MG63 (cell line): ENCODE measurements at regions not wholly inside any gene's neighbourhood (a gene's known extent, or its start where the extent isn't known, plus 50 kb on each side); places are given as distances from the start of the nearest gene placed in this dataset.
"Not testable (repeated sequence)": the region's sequence is repeated elsewhere in the genome, so short reads cannot be mapped to it uniquely, and the experiment has no call there.

Source experiments
- DNase-seq: peaks from one replicate; pipeline ENCODE4 v3.0.0-alpha.2; 2020
- H3K27me3 ChIP-seq: fragments of 250-450 bp; sonication (Bioruptor Pico); 2 replicates; pipeline ENCODE4 v1.5.1; 2020; ENCODE audit warnings: mild to moderate bottlenecking, moderate library complexity
- H3K36me3 ChIP-seq: fragments of 250-450 bp; sonication (Bioruptor Pico); 2 replicates; pipeline ENCODE4 v1.5.1; 2020; ENCODE audit warnings: mild to moderate bottlenecking, moderate library complexity
- H3K4me3 ChIP-seq: fragments of 250-450 bp; sonication (Bioruptor Pico); 2 replicates; pipeline ENCODE4 v1.5.1; 2020; ENCODE audit warnings: mild to moderate bottlenecking, moderate library complexity
- H3K9me3 ChIP-seq: fragments of 250-450 bp; sonication (Bioruptor Pico); 2 replicates; pipeline ENCODE4 v1.5.1; 2020; ENCODE audit warnings: mild to moderate bottlenecking, moderate library complexity

DNA sequence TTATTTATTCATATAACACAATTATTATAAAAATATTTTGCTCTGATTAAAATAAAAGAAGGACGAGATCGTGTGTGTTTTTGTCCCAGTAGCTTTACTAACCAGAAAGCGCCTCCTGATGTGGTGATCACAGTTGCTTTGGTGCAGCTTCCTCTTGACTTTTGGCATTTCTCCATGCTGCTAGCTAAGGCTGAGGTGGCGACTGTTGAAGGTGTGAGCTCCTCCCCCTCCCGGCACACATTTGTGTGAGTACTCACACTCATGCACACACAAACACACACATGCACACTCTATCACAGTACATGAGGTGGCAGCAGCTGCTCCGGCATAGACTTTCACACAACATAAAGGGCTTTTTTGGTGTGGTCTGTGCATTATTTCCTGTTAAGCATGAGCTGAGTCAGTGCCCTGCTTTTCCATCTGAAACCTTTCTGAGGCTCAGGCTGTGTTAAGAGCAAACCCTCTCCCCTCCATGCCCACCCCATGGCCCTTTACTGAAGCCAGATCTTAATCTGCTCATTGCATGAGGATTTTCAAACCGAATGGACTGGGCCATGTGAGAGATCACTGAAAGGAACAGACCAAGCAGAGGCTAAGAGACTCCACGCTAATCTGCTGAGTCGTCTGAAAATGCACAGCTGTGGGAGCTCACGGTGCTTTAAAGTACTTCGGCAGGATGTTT lies 53.3 kb downstream of the FOXD4L1 start:
- H3K9me3 ChIP-seq, H3K36me3 ChIP-seq, H3K4me3 ChIP-seq, H3K27me3 ChIP-seq: not testable (repeated sequence)
- peak; percentile 16 for DNase-seq

DNA sequence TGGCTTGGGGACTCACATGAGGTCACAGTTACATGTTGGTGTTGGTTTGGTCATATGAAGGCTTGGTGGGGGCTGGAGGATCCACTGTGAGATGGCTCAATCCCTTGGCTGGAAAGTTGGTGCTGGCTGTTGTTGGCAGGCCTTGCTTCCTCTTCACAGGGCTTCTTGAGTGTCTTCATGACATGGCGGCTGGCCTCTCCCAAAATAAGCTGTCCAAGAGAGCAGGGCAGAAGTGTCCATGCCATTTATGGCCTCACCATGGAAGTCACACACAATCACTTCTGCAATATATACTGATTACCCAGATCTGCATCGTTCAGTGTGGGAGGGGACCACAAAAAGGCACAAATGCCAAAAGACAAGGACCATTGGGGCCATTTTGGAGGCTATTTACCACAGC lies 61.4 kb downstream of the FOXD4L1 start:
- not testable (repeated sequence) for H3K4me3 ChIP-seq, H3K9me3 ChIP-seq, H3K36me3 ChIP-seq, H3K27me3 ChIP-seq, DNase-seq

DNA sequence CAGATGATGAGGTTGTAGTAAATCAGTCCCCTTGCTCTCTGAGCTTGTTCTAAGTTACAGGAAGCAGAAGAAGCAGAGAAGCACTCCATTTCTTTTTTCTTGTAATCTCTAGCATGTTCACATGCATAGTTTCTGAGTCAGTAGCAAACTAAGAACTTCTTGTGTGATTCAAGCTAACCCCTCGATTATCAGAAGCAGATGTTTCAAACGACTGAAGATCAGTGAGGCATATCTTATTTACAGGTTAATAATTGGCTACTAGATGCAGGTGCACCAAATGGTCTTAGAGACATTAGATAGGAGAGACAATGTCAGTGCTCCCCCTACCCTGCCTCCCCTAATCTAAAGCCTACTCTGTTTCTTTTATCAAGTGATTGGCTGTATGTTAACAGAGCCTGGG lies 64.2 kb downstream of the FOXD4L1 start:
- not testable (repeated sequence) for H3K36me3 ChIP-seq, H3K9me3 ChIP-seq, DNase-seq, H3K27me3 ChIP-seq, H3K4me3 ChIP-seq

- not testable (repeated sequence) for H3K9me3 ChIP-seq, H3K4me3 ChIP-seq, H3K36me3 ChIP-seq, H3K27me3 ChIP-seq, DNase-seq
Observed at GRCh38 chr2:113566674-113567480, 60.2 kb upstream of the RABL2A start.

DNA sequence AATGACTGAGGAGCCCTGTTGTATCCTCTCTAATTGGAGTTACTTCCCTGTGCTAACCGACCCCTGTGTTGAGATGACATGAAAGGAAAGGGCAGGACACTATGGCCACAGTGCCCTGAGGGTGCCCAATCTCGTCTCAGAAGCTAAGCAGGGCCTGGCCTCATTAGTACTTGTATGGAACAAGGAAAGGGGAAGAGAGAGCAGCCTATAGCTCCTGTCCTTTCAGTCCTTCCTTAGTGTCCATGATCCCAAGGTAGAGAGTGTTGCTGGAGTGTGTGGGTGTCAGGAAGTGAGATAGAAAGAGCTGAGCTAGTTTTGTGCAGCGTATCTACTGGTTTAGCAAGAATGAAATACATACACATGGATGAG lies 59.6 kb upstream of the RABL2A start:
- not testable (repeated sequence) for DNase-seq, H3K9me3 ChIP-seq, H3K27me3 ChIP-seq, H3K36me3 ChIP-seq, H3K4me3 ChIP-seq

DNA sequence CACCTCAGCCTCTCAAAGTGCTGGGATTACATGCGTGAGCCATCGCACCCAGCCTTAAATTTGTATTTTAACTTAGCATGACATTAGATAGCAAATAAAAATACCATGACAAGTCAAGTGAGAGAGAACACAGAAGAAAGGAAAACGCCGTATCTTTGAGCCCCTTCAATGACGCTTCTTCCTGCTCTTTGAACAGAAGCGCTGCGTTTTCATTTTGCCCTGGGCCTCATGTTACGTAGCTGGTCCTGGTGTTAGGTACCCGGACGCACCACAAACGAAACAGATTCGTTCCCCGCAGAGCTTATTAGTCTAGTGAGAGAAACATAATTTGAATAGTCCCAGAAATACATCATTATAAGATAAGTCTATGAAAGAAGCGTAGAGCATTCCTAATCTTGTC lies 58.8 kb upstream of the RABL2A start:
- not testable (repeated sequence) for H3K36me3 ChIP-seq, H3K4me3 ChIP-seq, H3K27me3 ChIP-seq, H3K9me3 ChIP-seq, DNase-seq

- DNase-seq, H3K9me3 ChIP-seq, H3K4me3 ChIP-seq, H3K27me3 ChIP-seq, H3K36me3 ChIP-seq: not testable (repeated sequence)
Observed at GRCh38 chr2:113570082-113570481, 57.0 kb upstream of the RABL2A start.

DNA sequence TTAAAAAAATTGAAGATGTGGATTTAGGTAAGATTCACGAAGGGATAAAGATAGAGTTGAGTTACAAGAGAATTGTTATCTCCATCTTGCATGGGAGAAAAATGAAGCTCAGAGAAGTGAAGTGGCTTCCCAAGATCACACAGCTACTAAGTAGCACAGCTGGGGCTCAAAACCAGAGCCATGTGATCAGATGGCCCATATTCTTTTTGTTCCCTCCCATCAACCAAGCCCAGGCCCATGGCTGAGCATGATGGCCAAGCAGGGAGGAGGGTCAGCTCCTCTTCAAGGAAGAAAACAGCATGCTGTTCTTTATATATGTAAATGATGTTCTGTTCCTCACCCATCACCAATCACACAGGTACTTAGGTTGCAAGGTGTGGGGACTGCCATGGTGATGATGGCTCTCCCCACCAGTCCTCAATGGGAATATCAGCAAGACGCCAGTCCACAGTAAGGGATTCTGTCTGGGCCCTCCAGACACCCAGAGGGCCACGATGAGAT lies 56.5 kb upstream of the RABL2A start:
- not testable (repeated sequence) for H3K9me3 ChIP-seq, DNase-seq, H3K27me3 ChIP-seq, H3K36me3 ChIP-seq, H3K4me3 ChIP-seq

DNA sequence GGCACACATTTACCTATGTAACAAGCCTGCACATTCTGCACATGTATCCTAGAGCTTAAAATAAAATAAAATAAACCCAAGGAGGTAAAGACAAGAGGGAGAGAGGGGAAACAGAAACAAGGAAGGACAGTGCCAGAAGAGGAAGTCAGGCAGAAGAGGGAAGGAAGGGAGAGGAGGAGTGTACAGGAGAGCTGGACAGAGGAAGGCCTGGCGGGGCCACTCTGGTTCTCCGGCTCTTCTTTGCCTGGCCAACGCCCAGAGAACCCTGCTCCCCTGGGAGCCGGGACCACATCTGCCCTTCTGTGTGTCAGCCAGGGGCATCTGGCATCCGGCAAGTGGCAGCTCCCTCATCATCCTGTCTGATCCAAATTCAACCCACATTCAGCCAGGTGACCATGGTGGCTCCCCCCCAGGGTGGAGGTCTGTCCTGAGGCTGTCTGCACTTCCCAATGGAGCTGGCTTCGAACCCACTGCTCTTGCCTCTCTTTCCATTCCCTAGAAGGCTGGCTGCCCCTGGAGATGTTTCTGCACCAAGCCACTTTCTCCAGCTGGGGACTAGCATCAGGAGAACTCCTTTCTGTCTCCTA lies 55.5 kb upstream of the RABL2A start:
- not testable (repeated sequence) for DNase-seq, H3K27me3 ChIP-seq, H3K36me3 ChIP-seq, H3K9me3 ChIP-seq, H3K4me3 ChIP-seq

DNA sequence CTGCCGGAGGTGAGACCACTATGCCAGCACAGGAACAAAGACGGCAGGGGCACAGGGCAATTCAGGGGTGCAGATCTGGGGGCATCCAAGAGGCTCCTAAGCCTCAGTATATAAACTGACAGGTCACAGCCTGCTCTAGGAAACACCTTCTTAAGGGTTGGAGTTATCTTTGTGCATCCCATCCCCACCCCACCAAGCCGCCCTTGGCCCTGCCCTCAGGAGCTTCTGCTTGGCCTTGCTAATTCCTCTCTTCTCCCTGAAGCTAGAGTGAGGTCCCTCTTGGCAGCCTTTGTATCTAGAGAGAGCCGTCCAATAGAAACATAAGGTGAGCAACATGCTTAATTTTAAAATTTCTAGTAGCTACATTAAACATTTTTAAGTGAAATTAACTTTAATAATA lies 51.3 kb upstream of the RABL2A start:
- H3K9me3 ChIP-seq, H3K36me3 ChIP-seq, H3K4me3 ChIP-seq, DNase-seq, H3K27me3 ChIP-seq: not testable (repeated sequence)

DNA sequence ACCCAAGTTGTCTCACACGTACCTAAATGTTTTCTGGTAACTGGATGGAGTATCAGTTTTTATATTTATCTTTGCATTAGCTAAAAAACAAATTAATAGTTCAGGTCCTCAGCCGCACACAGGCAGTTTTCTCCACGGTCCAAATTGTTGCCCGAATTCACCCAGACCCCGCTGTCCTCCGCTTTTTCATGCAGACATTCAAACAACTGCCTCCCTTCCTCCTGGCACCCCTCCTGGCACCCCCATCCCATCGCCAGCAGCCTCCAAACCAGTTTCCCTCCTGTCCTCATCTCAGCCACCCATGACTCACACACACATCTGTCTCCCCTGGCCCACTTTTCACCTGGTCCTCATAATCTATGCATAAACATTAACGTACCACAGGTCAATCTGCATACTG lies 50.7 kb upstream of the RABL2A start:
- not testable (repeated sequence) for H3K4me3 ChIP-seq, H3K9me3 ChIP-seq, DNase-seq, H3K36me3 ChIP-seq, H3K27me3 ChIP-seq
